ENCODE measurements at regions not wholly inside any gene's neighbourhood (a gene's known extent, or its start where the extent isn't known, plus 50 kb on each side); places are given as distances from the start of the nearest gene placed in this dataset.

- H3K36me3 ChIP-seq (ENCODE audit: control insufficient read depth, insufficient read depth, low read length): no peaks in the 10 kb centered on the region
- intact Hi-C loops (cut with micrococcal nuclease; ENCODE audit: unreplicated experiment) (no loop called here), in situ Hi-C loops (cut with HindIII; ENCODE audit: low pct_unique_long_range_greater_than_20kb, low sequenced_read_pairs) (no loop called here)
- TF ChIP-seq TCF7L2 (IDR thresholded peaks at IDR 0.05; ENCODE audit: low read depth, low read length) (no peak), SIN3A (IDR thresholded peaks at IDR 0.05; ENCODE audit: borderline replicate concordance, insufficient read depth, low read depth, low read length) (no peak), CTCF (IDR thresholded peaks at IDR 0.05) (no peak), POLR2AphosphoS5 (IDR thresholded peaks at IDR 0.05; ENCODE audit: low read depth, low read length) (no peak)
- TF ChIP-seq, protein P1, sequence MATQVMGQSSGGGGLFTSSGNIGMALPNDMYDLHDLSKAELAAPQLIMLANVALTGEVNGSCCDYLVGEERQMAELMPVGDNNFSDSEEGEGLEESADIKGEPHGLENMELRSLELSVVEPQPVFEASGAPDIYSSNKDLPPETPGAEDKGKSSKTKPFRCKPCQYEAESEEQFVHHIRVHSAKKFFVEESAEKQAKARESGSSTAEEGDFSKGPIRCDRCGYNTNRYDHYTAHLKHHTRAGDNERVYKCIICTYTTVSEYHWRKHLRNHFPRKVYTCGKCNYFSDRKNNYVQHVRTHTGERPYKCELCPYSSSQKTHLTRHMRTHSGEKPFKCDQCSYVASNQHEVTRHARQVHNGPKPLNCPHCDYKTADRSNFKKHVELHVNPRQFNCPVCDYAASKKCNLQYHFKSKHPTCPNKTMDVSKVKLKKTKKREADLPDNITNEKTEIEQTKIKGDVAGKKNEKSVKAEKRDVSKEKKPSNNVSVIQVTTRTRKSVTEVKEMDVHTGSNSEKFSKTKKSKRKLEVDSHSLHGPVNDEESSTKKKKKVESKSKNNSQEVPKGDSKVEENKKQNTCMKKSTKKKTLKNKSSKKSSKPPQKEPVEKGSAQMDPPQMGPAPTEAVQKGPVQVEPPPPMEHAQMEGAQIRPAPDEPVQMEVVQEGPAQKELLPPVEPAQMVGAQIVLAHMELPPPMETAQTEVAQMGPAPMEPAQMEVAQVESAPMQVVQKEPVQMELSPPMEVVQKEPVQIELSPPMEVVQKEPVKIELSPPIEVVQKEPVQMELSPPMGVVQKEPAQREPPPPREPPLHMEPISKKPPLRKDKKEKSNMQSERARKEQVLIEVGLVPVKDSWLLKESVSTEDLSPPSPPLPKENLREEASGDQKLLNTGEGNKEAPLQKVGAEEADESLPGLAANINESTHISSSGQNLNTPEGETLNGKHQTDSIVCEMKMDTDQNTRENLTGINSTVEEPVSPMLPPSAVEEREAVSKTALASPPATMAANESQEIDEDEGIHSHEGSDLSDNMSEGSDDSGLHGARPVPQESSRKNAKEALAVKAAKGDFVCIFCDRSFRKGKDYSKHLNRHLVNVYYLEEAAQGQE (IDR thresholded peaks at IDR 0.05; ENCODE audit: insufficient read depth in 1 of 2, low read depth in 2 of 2, low read length in 1 of 2): no peak
- no peak overlapping the region for H3K27ac ChIP-seq (ENCODE audit: low read length)
- DNase-seq (ENCODE audit: low read depth, low spot score) (no peak), ATAC-seq (no peak)
- POLR2A ChIA-PET: interaction anchor here (0.5 kb wide), 1 partner anchor 74 kb away, joined by 3 read pairs; no protein-coding TSS in a partner anchor
- no peaks in the 10 kb centered on the region for H3K4me1 ChIP-seq (ENCODE audit: control insufficient read depth, insufficient read depth, low read length)
- no peaks in the 10 kb centered on the region for H3K9me3 ChIP-seq (ENCODE audit: control insufficient read depth, insufficient read depth, low read depth, low read length)
- no peaks in the 10 kb centered on the region for H3K27me3 ChIP-seq (ENCODE audit: control insufficient read depth, insufficient read depth, low read length)
- CTCF ChIA-PET: no interaction called here
- no peak overlapping the region for H3K4me3 ChIP-seq (ENCODE audit: low read depth in 2 of 2, low read length in 2 of 2)
- BruUV-seq (replicated peaks): no TSS peak
Observed at GRCh38 chr11:26806219-26806618, 84.4 kb upstream of the SLC5A12 start.

- ChIA-PET CTCF (no interaction called here), POLR2A (no interaction called here)
- no TSS peak for BruUV-seq (replicated peaks)
- no peak overlapping the region for H3K27ac ChIP-seq (ENCODE audit: low read length)
- peaks cover 1% of the 10 kb centered on the region; the same call in 1 of the 2 replicates for H3K9me3 ChIP-seq (ENCODE audit: control insufficient read depth, insufficient read depth, low read depth, low read length)
- DNase-seq (ENCODE audit: low read depth, low spot score) (no peak), ATAC-seq (no peak)
- intact Hi-C loops (cut with micrococcal nuclease; ENCODE audit: unreplicated experiment): no loop called here
- TF ChIP-seq, protein P1 (IDR thresholded peaks at IDR 0.05; ENCODE audit: insufficient read depth in 1 of 2, low read depth in 2 of 2, low read length in 1 of 2): no peak
- no peak for TF ChIP-seq SIN3A (IDR thresholded peaks at IDR 0.05; ENCODE audit: borderline replicate concordance, insufficient read depth, low read depth, low read length)
- no peak for TF ChIP-seq TCF7L2 (IDR thresholded peaks at IDR 0.05; ENCODE audit: low read depth, low read length)
- no peak for TF ChIP-seq CTCF (IDR thresholded peaks at IDR 0.05)
- no peak for TF ChIP-seq POLR2AphosphoS5 (IDR thresholded peaks at IDR 0.05; ENCODE audit: low read depth, low read length)
- no peaks in the 10 kb centered on the region for H3K4me1 ChIP-seq (ENCODE audit: control insufficient read depth, insufficient read depth, low read length)
- no peaks in the 10 kb centered on the region for H3K36me3 ChIP-seq (ENCODE audit: control insufficient read depth, insufficient read depth, low read length)
- no peak overlapping the region for H3K4me3 ChIP-seq (ENCODE audit: low read depth in 2 of 2, low read length in 2 of 2)
- H3K27me3 ChIP-seq (ENCODE audit: control insufficient read depth, insufficient read depth, low read length): no peaks in the 10 kb centered on the region
- in situ Hi-C loops (cut with HindIII; ENCODE audit: low pct_unique_long_range_greater_than_20kb, low sequenced_read_pairs): no loop called here
Observed at GRCh38 chr11:26820739-26821138, 98.9 kb upstream of the SLC5A12 start.

Measured in Panc1 (cell line).